Heart right ventricle (tissue), 16 donors: ENCODE measurements at regions not wholly inside any gene's neighbourhood (a gene's known extent, or its start where the extent isn't known, plus 50 kb on each side); places are given as distances from the start of the nearest gene placed in this dataset.

Experiments used
- ATAC-seq, 8 donors: fragments of 200-7000 bp; cut with Tn5 transposase; one replicate each; pipeline ENCODE4 v1.9.1; 2020; ENCODE audit warnings: mild to moderate bottlenecking in 8 of 8, moderate library complexity in 8 of 8, moderate number of reproducible peaks in 1 of 8
- DNase-seq, 2 donors: peaks; one replicate each; pipeline ENCODE4 v3.0.0-alpha.2; 2020
- H3K27ac ChIP-seq, 10 donors: fragments of 200-600 bp; sonication (generic) in 2 of 10; one replicate each; pipeline versions ENCODE4 v1.5.0 to v1.8.0; 2020 to 2022; ENCODE audit warnings: mild to moderate bottlenecking in 3 of 10
- H3K27me3 ChIP-seq, 7 donors: fragments of 200-600 bp; one replicate each; pipeline ENCODE4 v1.8.0; 2021 to 2022; ENCODE audit warnings: mild to moderate bottlenecking in 2 of 7
- H3K36me3 ChIP-seq, 9 donors: fragments of 200-600 bp; sonication (generic) in 1 of 9; one replicate each; pipeline versions ENCODE4 v1.5.0 to v1.8.0; 2020 to 2022; ENCODE audit warnings: mild to moderate bottlenecking in 2 of 9
- H3K4me1 ChIP-seq, 9 donors: fragments of 200-600 bp; sonication (generic) in 1 of 9; one replicate each; pipeline versions ENCODE4 v1.5.0 to v1.8.0; 2020 to 2022; ENCODE audit warnings: mild to moderate bottlenecking in 4 of 9
- H3K4me3 ChIP-seq, 10 donors: fragments of 200-600 bp; sonication (generic) in 2 of 10; one replicate each; pipeline versions ENCODE4 v1.5.0 to v1.8.0; 2020 to 2022; ENCODE audit warnings: mild to moderate bottlenecking in 7 of 10, moderate library complexity in 2 of 10
- H3K9me3 ChIP-seq, 11 donors: fragments of 200-600 bp in 10 of 11; sonication (generic) in 2 of 11; one replicate each; pipeline versions ENCODE4 v1.5.0 to v1.8.0; 2013 to 2022; ENCODE audit warnings: mild to moderate bottlenecking in 2 of 11, control low read depth in 1 of 11, moderate library complexity in 1 of 11
- CTCF ChIP-seq, 9 donors: fragments of 200-600 bp; sonication (generic) in 2 of 9; IDR thresholded peaks; one replicate each; pipeline versions ENCODE4 v1.5.0 to v1.8.0; 2021 to 2022; ENCODE audit warnings: antibody characterized with exemption in 9 of 9, mild to moderate bottlenecking in 5 of 9, moderate library complexity in 1 of 9
- WGBS, 2 donors: extraction: QIAGEN DNeasy Blood & Tissue Kit; methylation state at CpG; one replicate each; pipeline ENCODE4 v1.1.7; 2013; ENCODE audit warnings: inconsistent platforms in 1 of 2; 5-methylcytosine and 5-hydroxymethylcytosine counted together
- intact Hi-C, 10 donors: fragments of 100-400 bp; cut with DNase I; formaldehyde crosslinking; loops; one replicate each; pipeline versions ENCODE4 v1.11.1 to v1.14.2; 2022
- donor health status: Arrhythmogenic right ventricular cardiomyopathy.
- donor health status: ischemic (EF 13 %, LVEDD 7.1; RV severe dilation, severe dysfunction).
- donor health status: healthy with polysubstance abuse.
- donor health status: DM: no; HTN: yes; CAD: no.
- donor health status: DM: no; HTN: no; CAD: no.
- donor health status: ischemic (EF 25% LVEDD 6.9; RV normal size, moderate dysfunction).
- donor health status: ischemic (EF 25% LVEDD 5.7; RV mildly dilated, moderate dysfunction).
- donor health status: healthy.
- donor health status: DM: yes; HTN: yes; CAD: no.
- donor health status: Ischemic cardiomyopathy.
- donor health status: ischemic (EF 35%, LVEDD 5.7; RV mildly dilated, moderate dysfunction).
- donor health status: nonischemic (EF 11% LVEDD 7.7; RV severe dilation, severe dysfunction).
- donor health status: DM: yes; HTN: yes; CAD: no.
- donor health status: PGD.
- donor health status: ischemic (EF 29% LVEDD 5.4; RV normal size, mild dysfunction).
- donor health status: nonischemic (EF 23%, LVEDD 6.1; RV moderate dilation, normal function).

- H3K4me1 ChIP-seq = no peaks in the 10 kb centered on the region
- WGBS, 2 donors = 76 to 77% methylated on average over 1 of the region's 1 CpG
- TF ChIP-seq CTCF (IDR thresholded peaks at IDR 0.05) = no peak
- ATAC-seq (no peak), DNase-seq (no peak)
- H3K27ac ChIP-seq = no peak overlapping the region
- intact Hi-C loops = no loop called here
- no peak overlapping the region for H3K4me3 ChIP-seq
- H3K27me3 ChIP-seq = no peaks in the 10 kb centered on the region
- peaks cover 0 to 42% (median 0%) of the 10 kb centered on the region in 11 donors for H3K9me3 ChIP-seq
- no peaks in the 10 kb centered on the region for H3K36me3 ChIP-seq
These were observed 2106.2 kb downstream of the TP53TG3F start for GRCh38 chr16:35565626-35566025.

- peaks cover 0 to 11% (median 0%) of the 10 kb centered on the region in 7 donors for H3K27me3 ChIP-seq
- H3K4me3 ChIP-seq = no peak overlapping the region
- intact Hi-C loops = no loop called here
- DNase-seq = no peak
- ATAC-seq = no peak
- no peak overlapping the region for H3K27ac ChIP-seq
- H3K9me3 ChIP-seq = peaks cover 0 to 53% (median 0%) of the 10 kb centered on the region in 11 donors
- no peaks in the 10 kb centered on the region for H3K4me1 ChIP-seq
- H3K36me3 ChIP-seq = no peaks in the 10 kb centered on the region
- no peak for TF ChIP-seq CTCF (IDR thresholded peaks at IDR 0.05)
These were observed 2110.0 kb downstream of the TP53TG3F start for GRCh38 chr16:35569413-35569812.

- H3K36me3 ChIP-seq = no peaks in the 10 kb centered on the region
- H3K9me3 ChIP-seq = peaks cover 0 to 57% (median 0%) of the 10 kb centered on the region in 11 donors
- H3K4me1 ChIP-seq = no peaks in the 10 kb centered on the region
- no peak overlapping the region for H3K27ac ChIP-seq
- intact Hi-C loops = no loop called here
- no peak overlapping the region for H3K4me3 ChIP-seq
- TF ChIP-seq CTCF (IDR thresholded peaks at IDR 0.05) = no peak
- DNase-seq = no peak
- H3K27me3 ChIP-seq = peaks cover 0 to 13% (median 5%) of the 10 kb centered on the region in 7 donors
- no peak for ATAC-seq
- 32 to 34% methylated on average over 2 of the region's 2 CpGs for WGBS, 2 donors
These were observed 2111.5 kb downstream of the TP53TG3F start for GRCh38 chr16:35570946-35571345.

- Histone ChIP-seq H3K9me3 (peaks cover 0 to 63% (median 0%) of the 10 kb centered on the region in 11 donors), H3K4me1 (no peaks in the 10 kb centered on the region), H3K4me3 (no peak overlapping the region), H3K36me3 (no peaks in the 10 kb centered on the region), H3K27me3 (peaks cover 0 to 13% (median 5%) of the 10 kb centered on the region in 7 donors), H3K27ac (no peak overlapping the region)
- TF ChIP-seq CTCF (IDR thresholded peaks at IDR 0.05) = no peak
- DNase-seq (no peak), ATAC-seq (no peak)
- WGBS, 2 donors = 25 to 29% methylated on average over 3 of the region's 3 CpGs
- intact Hi-C loops = no loop called here
These were observed 2112.8 kb downstream of the TP53TG3F start for GRCh38 chr16:35572186-35572585.
